Activated CD8-positive, alpha-beta memory T cell treated with anti-CD3 and anti-CD28 coated beads, Interleukin-2, amount 50 U/mL, for 4 hours (primary cell): ENCODE measurements at regions not wholly inside any gene's neighbourhood (a gene's known extent, or its start where the extent isn't known, plus 50 kb on each side); places are given as distances from the start of the nearest gene placed in this dataset.
"Not testable (repeated sequence)": the region's sequence is repeated elsewhere in the genome, so short reads cannot be mapped to it uniquely, and the experiment has no call there.

Experiments used
- DNase-seq: peaks from one replicate; pipeline ENCODE4 v3.0.0-alpha.2; 2020

- DNase-seq = no peak
Observed at GRCh38 chr3:26422415-26422814, 200.2 kb upstream of the LRRC3B start.

GRCh38 chr3:26425076-26425475 lies 197.5 kb upstream of the LRRC3B start:
- no peak for DNase-seq

DNA sequence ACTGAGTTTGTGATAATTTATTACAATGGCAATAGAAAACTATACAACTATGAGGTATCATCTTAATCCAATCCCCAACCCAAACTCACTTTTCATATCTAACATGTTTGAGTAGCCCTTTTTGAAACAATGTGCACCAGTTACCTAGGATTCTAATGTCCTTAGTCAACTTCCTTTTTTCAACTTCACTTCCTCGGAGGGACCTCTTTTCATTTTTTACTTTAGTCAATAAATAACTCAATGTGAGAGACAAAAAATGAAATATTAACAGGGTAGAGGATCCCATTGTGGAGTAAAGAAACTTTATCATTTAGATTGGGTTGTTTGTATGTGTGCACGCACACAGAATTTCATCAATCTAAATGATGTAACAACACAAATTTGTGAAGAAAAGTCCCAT lies 193.6 kb upstream of the LRRC3B start:
- DNase-seq = no peak

GRCh38 chr3:26437678-26438077 lies 184.9 kb upstream of the LRRC3B start:
- DNase-seq = no peak

- no peak for DNase-seq
Observed at GRCh38 chr3:26438325-26438940, 184.1 kb upstream of the LRRC3B start.

DNA sequence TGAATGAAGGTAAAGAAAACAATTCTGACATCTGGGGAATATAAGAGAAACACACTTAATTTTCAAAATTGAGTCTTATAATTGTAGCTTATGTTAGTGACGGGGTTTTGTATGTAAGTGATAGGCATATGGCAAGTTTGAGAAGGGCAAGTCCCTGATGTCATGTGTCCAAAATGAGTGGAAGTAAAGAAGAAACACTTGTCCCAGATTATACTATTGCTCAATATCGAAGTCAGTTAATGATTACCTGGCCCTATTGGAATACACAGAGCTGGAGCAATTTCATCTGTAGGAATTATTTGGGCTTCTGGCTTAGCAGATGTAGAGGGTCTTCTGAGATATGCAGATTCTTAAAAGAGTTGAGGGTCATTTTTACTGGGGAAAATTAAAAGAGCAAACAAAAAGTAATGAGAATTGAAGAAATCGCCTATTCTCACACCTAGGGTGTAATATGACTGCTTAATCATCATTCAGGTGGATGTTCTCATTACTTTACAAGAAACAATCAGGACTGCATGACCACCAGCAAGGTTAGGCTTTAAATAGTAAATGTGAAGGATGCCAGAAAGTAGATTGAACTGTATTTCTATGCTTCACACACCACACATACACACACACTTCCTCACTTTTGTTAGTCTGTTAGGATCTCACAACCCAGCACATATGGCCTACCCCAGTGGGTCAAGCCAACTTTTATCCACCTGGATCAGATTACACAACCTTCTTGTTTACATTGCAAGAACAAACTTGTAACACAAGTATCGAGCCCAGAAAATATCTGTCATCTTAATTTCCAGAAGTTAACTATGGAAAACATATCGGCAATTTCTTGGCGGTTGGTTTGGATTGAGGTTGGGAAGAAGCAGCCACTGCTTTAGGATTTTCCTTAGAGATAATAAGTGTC lies 183.3 kb upstream of the LRRC3B start:
- DNase-seq = no peak

GRCh38 chr3:26449996-26450395 lies 172.6 kb upstream of the LRRC3B start:
- no peak for DNase-seq

- DNase-seq = no peak
Observed at GRCh38 chr3:26452363-26452762, 170.2 kb upstream of the LRRC3B start.

GRCh38 chr3:26460985-26461384 lies 161.6 kb upstream of the LRRC3B start:
- DNase-seq = no peak

DNA sequence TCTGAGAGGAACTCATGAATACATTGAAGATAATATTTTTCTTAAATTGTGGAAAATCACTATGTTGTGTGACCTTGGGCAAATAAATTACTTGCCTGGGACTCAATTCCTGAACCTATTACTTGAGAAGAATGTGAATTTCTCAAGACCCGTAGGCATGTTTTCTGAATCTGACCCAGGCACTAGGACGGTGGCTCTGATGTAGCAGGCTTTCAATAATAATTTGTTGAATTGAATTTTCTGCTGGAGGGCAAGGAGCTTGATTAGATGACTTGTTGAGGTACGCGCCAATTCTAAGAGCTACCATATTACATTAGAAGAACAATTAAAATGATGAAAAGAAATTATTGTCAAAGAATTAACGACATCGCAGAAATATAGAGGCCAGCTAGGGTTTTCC lies 150.2 kb upstream of the LRRC3B start:
- no peak for DNase-seq

DNA sequence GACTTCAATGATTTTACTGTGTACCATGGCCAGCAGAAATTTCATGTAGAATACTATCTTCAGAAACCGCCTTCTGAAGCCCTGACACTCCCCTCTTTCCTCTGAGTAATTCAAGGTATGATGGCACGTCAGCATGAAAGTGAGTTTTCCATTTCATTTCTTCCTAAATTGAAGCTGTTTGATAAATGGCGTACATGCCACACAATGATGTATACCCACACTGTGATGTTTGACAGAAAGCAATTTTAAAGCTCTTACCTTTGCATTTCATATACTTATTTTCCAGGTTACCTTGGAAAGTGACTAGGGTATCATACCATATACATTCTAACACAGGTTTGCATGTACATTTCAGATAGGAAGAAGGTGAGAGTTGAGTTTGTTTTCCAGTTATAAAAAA lies 147.9 kb upstream of the LRRC3B start:
- no peak for DNase-seq

GRCh38 chr3:26480377-26480776 lies 142.2 kb upstream of the LRRC3B start:
- no peak for DNase-seq

DNA sequence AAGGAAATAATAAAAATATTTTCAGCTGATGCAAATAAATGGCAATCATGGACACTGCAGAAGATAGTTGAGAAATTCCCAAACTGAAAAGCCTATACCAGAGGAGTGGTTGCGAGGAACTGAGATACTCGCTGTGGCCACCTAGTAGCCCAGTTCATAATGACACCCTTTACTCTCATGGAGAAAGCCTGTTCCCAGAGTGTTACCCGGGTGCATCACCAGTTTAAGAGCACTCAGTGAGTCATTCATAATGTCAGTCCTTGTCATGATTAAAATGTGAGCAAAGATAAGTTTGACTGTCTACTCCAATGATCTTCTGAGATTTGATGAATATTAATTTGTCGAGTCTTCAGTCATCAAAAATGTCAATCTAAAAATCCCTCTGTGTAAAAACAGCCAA lies 138.4 kb upstream of the LRRC3B start:
- DNase-seq = no peak

- no peak for DNase-seq
Observed at GRCh38 chr3:26498271-26498670, 124.3 kb upstream of the LRRC3B start.

DNA sequence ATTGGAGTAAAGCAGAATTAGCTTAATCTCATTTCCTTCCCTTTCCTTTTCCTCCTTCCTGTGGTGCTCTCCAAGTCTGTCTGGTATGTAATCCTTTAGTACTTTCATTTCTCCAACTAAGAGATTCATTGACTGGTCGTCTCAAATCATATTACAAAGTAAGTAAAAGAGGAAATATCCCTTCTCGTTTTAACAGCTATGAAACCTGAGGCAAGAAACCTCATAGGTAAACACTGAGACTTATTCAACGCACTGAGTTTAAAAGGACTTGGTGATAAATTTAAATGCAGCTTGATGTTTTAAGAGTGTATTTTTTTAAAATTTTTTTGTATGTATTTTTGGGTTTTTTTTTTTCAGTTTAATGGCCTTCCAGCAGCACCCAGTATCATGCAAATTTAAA lies 117.2 kb upstream of the LRRC3B start:
- no peak for DNase-seq

GRCh38 chr3:26514445-26515029 lies 108.0 kb upstream of the LRRC3B start:
- DNase-seq = not testable (repeated sequence)

GRCh38 chr3:26515351-26515750 lies 107.2 kb upstream of the LRRC3B start:
- no peak for DNase-seq

DNA sequence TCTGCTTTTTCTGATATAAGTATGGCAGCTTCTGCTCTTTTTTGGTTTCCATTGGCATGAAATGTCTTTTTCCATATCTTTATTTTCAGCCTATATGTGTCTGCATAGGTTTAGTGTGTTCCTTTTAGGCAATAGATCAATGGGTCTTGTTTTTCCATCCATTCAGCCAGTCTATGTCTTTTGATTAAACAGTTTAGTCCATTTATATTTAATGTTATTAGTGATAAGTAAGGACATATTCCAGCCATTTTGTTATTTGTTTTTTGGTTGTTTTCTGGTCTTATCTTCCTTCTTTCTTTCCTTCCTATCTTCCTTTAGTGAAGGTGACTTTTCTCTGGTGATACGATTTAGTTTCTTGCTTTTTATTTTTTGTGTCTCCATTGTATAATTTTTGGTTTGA lies 101.3 kb upstream of the LRRC3B start:
- no peak for DNase-seq

DNA sequence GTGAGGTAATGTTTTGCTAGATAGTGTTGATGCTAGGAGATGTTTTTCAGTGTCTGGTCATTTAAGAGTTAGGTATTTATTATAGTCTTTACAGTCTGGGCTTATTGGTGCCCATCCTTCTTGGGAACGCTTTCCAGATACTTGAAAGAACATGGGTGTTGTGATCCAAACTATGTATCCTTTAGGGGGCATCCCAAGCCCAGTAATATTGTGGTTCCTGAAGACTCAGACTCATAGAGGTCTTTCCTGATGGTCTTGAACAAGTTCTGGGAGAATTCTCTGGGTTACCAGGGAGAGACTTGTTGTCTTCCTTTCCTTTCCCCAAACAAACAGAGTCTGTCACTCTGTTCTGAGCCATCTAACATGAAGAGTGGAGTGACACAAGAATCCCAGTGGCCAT lies 99.7 kb upstream of the LRRC3B start:
- no peak for DNase-seq

DNA sequence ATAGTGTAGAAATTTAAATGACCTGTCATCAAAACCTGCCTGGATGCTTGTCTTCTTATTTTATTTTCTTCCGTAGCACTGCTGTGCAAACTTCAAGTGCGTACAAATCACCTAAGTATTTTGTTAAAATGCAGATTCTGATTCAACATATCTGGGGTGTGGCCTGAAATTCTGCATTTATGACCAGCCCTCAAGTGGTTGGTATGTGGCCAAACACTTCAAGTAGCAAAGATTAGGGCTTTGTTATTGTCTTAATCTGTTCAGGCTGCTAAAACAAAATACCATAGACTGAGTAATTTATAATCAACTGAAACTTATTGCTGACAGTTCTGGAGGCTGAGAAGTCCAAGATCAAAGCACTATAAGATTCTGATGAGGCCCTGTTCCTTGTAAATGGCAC lies 97.6 kb upstream of the LRRC3B start:
- no peak for DNase-seq

GRCh38 chr3:26535151-26535550 lies 87.4 kb upstream of the LRRC3B start:
- DNase-seq = no peak

DNA sequence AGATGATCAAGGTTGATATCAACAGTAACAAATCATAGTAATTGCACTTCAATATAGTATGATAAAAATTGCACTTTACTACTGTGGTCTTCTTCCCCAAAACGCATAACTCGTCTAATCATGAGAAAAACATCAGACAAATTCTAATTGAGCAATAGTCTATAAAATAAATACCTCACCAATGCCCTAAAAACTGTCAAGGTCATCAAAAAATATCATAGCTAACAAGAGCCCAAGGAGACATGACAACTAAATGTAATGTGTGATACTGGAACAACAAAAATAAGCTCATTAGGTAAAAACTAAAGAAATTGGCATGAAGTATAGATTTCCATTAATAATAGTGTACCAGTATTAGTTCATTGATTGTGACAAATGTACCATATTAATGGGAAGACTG lies 85.6 kb upstream of the LRRC3B start:
- DNase-seq = no peak

DNA sequence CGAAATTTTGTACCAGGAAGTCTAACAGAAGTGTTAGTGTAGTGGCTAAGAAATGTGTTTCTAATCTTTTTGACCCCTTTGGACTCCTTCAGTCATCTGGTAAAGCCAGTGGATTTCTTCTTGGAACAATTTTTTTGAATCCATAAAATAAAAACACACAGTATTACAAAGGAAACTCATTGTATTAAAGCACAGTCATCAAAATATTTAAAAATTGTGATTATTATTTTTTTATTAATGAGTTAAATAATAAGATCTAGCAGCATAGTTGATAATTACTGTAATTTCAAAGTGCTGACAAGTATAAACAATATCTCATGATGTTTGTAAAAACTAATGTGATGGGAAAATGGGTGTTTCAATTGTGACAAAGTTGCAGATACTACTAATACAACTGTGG lies 72.2 kb upstream of the LRRC3B start:
- no peak for DNase-seq

DNA sequence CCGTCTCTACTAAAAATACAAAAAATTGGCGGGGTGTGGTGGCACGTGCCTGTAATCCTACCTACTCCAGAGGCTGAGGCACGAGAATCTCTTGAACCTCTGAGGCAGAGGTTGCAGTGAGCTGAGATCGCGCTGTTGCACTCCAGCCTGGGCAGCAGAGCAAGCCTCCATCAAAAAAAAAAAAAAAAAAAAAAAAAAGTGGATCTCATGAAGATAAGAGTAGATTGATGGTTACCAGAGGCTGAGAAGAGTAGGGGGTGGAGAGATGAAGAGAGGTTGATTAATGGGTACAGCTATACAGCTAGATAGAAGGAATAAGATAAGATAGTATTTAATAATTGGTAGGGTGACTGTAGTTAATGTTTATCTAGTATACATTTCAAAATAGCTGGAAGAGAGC lies 65.9 kb upstream of the LRRC3B start:
- DNase-seq = no peak
